ENCODE measurements at regions not wholly inside any gene's neighbourhood (a gene's known extent, or its start where the extent isn't known, plus 50 kb on each side); places are given as distances from the start of the nearest gene placed in this dataset.

DNA sequence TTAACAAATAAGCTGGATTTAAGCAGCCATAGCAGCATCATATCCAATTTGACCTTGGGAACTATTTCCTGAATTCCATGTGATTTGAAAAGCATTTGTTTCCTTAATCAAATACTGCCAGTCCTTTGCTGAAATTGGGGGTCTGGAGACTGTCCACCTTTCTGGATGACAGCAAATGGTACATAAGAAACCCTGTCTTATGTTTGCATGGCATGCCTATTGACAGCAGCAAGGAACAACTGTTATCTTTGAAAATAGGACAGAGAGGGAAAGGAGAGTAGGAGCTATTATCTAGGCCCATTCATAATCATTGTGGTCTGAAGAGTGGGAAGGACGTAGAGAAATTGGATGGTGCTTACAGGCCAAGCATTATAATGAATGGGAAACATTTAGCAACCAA is 129.2 kb upstream of the CTNNA2 start:
- H3K4me2 ChIP-seq (ENCODE audit: low read length) = no peak overlapping the region
- no peak overlapping the region for H2AFZ ChIP-seq
- H3K9me3 ChIP-seq (ENCODE audit: control insufficient read depth, low read length) = no peaks in the 10 kb centered on the region
- H3K4me1 ChIP-seq = no peaks in the 10 kb centered on the region
- H3K27me3 ChIP-seq (ENCODE audit: control insufficient read depth, insufficient read depth, low read length) = no peaks in the 10 kb centered on the region
- H3K36me3 ChIP-seq (ENCODE audit: control insufficient read depth, insufficient read depth, low read length) = no peaks in the 10 kb centered on the region
- H3K79me2 ChIP-seq = no peaks in the 10 kb centered on the region
- no peak overlapping the region for H3K27ac ChIP-seq
- TF ChIP-seq, protein P1, sequence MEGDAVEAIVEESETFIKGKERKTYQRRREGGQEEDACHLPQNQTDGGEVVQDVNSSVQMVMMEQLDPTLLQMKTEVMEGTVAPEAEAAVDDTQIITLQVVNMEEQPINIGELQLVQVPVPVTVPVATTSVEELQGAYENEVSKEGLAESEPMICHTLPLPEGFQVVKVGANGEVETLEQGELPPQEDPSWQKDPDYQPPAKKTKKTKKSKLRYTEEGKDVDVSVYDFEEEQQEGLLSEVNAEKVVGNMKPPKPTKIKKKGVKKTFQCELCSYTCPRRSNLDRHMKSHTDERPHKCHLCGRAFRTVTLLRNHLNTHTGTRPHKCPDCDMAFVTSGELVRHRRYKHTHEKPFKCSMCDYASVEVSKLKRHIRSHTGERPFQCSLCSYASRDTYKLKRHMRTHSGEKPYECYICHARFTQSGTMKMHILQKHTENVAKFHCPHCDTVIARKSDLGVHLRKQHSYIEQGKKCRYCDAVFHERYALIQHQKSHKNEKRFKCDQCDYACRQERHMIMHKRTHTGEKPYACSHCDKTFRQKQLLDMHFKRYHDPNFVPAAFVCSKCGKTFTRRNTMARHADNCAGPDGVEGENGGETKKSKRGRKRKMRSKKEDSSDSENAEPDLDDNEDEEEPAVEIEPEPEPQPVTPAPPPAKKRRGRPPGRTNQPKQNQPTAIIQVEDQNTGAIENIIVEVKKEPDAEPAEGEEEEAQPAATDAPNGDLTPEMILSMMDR (IDR thresholded peaks at IDR 0.05) = no peak
- no peak overlapping the region for H3K9ac ChIP-seq
- no peak overlapping the region for H3K4me3 ChIP-seq (ENCODE audit: low read depth, low read length)

DNA sequence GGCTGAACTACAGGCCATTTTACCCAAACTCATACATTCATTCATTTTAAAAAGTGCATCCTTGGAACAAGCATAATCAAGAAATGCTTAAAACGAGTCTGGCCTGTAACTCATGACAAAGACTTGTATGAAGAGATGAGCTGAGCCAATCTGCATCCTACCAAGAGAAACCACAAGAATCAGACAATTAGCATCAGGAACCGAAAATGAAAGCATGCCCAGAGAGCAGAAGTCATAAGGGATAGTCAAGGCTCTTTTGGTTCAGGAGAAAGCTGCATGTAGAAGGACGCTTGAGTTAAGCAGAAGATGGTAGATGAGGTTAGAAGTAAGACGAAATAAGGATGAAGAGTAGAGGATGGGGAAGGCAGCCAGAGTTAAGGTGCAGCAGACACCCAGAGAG is 137.0 kb upstream of the CTNNA2 start:
- no peaks in the 10 kb centered on the region for H3K79me2 ChIP-seq
- no peak overlapping the region for H3K9ac ChIP-seq
- H3K27ac ChIP-seq = no peak overlapping the region
- H3K27me3 ChIP-seq (ENCODE audit: control insufficient read depth, insufficient read depth, low read length) = no peaks in the 10 kb centered on the region
- H2AFZ ChIP-seq = no peak overlapping the region
- no peaks in the 10 kb centered on the region for H3K4me1 ChIP-seq
- TF ChIP-seq, protein P1 (IDR thresholded peaks at IDR 0.05) = no peak
- H3K4me2 ChIP-seq (ENCODE audit: low read length) = no peak overlapping the region
- no peaks in the 10 kb centered on the region for H3K36me3 ChIP-seq (ENCODE audit: control insufficient read depth, insufficient read depth, low read length)
- no peaks in the 10 kb centered on the region for H3K9me3 ChIP-seq (ENCODE audit: control insufficient read depth, low read length)
- H3K4me3 ChIP-seq (ENCODE audit: low read depth, low read length) = no peak overlapping the region

DNA sequence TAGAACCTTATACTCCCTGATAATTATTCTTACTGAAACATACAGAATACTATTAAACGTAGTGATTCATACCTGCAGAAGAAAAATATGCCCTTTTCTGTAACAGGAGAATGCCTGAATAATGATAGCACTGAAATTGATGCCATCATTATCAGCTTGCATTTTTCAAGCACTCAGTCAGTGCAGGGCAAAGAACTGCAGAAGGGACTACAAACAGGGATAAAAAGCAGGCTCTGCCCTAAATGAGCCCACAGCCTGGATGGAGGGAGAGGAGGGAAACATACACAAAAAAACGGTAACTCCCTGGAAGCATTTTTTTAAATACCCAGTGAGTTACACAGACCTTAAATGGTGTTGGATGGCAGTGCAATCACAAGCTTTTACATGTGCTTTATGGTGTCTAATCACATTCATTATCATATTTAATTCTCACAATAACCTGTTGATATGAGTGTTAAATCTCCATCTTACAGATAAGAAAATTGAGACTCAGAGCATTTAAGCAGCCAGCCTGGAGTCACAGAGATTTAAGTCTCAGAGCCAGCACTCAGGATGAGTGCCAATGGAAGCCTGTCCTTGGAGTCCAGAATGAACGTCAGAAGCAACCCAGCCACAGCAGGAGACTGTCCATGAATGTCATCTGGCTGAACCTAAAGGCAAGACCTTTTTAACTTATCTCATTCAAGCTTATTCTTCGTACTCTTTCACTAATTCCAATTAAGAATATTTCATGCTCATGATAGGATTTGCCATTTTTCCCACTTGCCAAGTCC is 139.3 kb upstream of the CTNNA2 start:
- H3K36me3 ChIP-seq (ENCODE audit: control insufficient read depth, insufficient read depth, low read length) = no peaks in the 10 kb centered on the region

DNA sequence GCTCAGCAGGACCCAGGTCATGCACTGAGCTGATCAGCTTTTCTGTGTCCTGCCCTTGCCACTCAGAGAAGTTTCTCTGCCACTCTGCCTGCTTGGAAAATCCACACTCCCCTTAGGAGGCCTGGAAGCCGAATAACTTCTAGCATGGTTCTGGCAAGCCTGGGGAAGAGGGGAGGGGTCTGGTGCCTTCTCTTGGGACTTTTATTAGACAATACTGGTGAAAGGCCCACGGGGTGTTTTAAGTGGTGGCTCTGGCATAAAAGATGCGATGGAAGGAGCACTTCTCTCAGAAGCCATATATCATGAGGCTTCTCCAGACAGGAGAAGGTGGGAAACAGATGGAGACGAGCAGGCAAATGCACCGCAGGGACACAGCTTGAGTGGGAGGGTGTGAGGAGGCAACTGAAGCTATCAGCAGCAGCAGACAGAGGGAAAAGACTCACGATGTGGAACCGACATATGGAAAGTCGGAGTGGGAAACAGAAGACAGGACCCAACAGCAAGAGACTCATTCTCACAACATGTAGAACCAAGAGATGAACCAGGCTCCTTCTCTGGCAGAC is 141.8 kb upstream of the CTNNA2 start:
- no peaks in the 10 kb centered on the region for H3K36me3 ChIP-seq (ENCODE audit: control insufficient read depth, insufficient read depth, low read length)
- H3K4me3 ChIP-seq (ENCODE audit: low read depth, low read length) = no peak overlapping the region
- TF ChIP-seq, protein P1 (IDR thresholded peaks at IDR 0.05) = no peak
- no peak overlapping the region for H3K4me2 ChIP-seq (ENCODE audit: low read length)
- H3K4me1 ChIP-seq = no peaks in the 10 kb centered on the region
- H2AFZ ChIP-seq = no peak overlapping the region
- H3K9ac ChIP-seq = no peak overlapping the region
- H3K27me3 ChIP-seq (ENCODE audit: control insufficient read depth, insufficient read depth, low read length) = no peaks in the 10 kb centered on the region
- H3K9me3 ChIP-seq (ENCODE audit: control insufficient read depth, low read length) = no peaks in the 10 kb centered on the region
- H3K27ac ChIP-seq = no peak overlapping the region
- no peaks in the 10 kb centered on the region for H3K79me2 ChIP-seq

More for the DNA sequence above, 139.3 kb upstream of the CTNNA2 start:
- Histone ChIP-seq H3K4me1 (no peaks in the 10 kb centered on the region), H2AFZ (no peak overlapping the region), H3K27me3 (ENCODE audit: control insufficient read depth, insufficient read depth, low read length) (no peaks in the 10 kb centered on the region), H3K4me3 (ENCODE audit: low read depth, low read length) (no peak overlapping the region), H3K4me2 (ENCODE audit: low read length) (no peak overlapping the region), H3K9ac (no peak overlapping the region), H3K79me2 (no peaks in the 10 kb centered on the region), H3K9me3 (ENCODE audit: control insufficient read depth, low read length) (no peaks in the 10 kb centered on the region), H3K27ac (no peak overlapping the region)
- TF ChIP-seq, protein P1 (IDR thresholded peaks at IDR 0.05) = no peak

DNA sequence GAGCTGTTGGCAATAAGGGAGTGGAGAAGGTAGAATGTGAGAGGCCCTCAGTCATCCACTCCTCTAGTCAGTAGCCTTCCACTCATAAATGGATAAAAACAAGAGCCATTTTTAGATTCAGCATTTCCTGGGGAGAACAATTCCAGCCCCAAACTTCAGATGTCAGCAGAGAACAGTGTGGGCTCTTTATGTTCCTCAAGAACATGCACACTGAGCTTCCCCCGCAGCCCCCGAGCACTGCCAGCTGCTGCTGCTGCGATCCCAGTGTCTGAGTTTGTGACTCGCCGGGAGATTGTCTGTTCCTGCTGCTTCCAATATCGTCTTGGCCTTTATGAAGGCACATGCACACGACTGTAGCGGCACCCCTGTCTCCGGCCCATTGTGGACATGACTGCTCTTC is 143.7 kb upstream of the CTNNA2 start:
- TF ChIP-seq, protein P1 (IDR thresholded peaks at IDR 0.05) = no peak
- Histone ChIP-seq H3K27ac (no peak overlapping the region), H3K36me3 (ENCODE audit: control insufficient read depth, insufficient read depth, low read length) (no peaks in the 10 kb centered on the region), H3K9me3 (ENCODE audit: control insufficient read depth, low read length) (no peaks in the 10 kb centered on the region), H3K79me2 (no peaks in the 10 kb centered on the region), H3K9ac (no peak overlapping the region), H3K4me1 (no peaks in the 10 kb centered on the region), H3K4me2 (ENCODE audit: low read length) (no peak overlapping the region), H2AFZ (no peak overlapping the region), H3K4me3 (ENCODE audit: low read depth, low read length) (no peak overlapping the region), H3K27me3 (ENCODE audit: control insufficient read depth, insufficient read depth, low read length) (no peaks in the 10 kb centered on the region)
